GM19239 (cell line): ENCODE measurements at regions not wholly inside any gene's neighbourhood (a gene's known extent, or its start where the extent isn't known, plus 50 kb on each side); places are given as distances from the start of the nearest gene placed in this dataset.

Experiments
- DNase-seq: peaks from one replicate; pipeline ENCODE4 v3.0.0; 2011; ENCODE audit warnings: low spot score; ENCODE audit not compliant: insufficient read length
- FAIRE-seq: peaks from 2 replicates; lab custom pipeline; 2011; peaks lifted over from hg19 to GRCh38; lab: Jason Lieb, UNC

DNA sequence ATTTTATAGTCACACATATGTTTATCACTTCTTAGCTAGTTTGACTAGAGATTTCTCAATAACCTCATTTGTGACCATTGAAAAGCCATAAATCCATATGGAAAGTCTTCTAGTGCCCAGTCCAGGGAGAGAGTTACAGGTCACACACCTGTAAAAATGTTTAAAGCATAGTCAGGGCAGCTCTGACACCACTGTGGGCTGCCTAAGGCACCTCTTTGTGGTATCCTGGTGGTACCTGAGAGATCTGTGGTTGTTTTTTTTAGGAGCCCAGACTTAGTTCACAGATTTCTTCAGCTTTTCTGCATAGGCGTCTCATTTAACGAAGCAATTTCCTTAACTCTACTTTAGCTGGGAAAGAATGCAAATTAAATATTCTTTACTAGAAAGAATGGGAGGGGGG lies 186.6 kb downstream of the CENPW start:
- DNase-seq (no peak), FAIRE-seq (no peak)

- FAIRE-seq = no peak
- DNase-seq = no peak
Measured at GRCh38 chr6:126526996-126527606, 187.2 kb downstream of the CENPW start.

DNA sequence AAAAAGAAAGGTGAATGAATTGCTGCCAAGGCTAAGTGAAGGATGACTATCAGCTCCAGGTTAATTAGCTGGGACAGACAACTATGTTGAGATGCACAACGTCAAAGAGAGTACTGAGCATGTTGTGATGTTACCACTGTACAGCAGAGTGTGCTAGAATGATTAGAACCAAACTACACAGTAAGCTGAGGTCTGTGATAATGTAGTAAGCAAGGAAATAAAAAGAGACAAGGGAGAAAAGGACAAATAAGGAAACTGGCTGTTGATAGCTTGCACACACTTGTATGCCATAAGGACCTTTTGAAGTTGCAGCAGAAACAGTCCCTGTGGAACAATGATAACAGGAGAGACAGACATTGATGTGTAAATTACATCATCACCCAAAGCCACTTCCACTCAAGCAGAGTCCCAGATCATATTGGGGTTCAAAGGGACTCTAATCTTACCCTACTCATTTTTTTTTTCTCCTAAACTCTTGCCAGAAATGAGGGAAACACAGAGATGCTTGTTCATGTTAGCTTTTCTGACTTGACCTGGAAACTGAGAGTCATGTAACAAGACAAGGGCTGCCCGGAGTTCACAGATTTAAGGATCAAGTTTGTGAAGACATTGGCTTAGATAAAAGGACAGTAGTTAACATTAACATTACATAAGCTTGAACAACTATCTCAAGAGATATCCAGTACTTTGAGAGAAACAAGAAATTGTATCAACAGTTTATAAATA lies 189.9 kb downstream of the CENPW start:
- DNase-seq = no peak
- FAIRE-seq = no peak

- no peak for FAIRE-seq
- no peak for DNase-seq
Measured at GRCh38 chr6:126530775-126531174, 190.9 kb downstream of the CENPW start.

GRCh38 chr6:126531286-126531685 lies 191.4 kb downstream of the CENPW start:
- FAIRE-seq = no peak
- DNase-seq = no peak

GRCh38 chr6:126531840-126532239 lies 191.9 kb downstream of the CENPW start:
- no peak for DNase-seq
- FAIRE-seq = no peak

GRCh38 chr6:126534401-126534800 lies 194.5 kb downstream of the CENPW start:
- FAIRE-seq = no peak

DNA sequence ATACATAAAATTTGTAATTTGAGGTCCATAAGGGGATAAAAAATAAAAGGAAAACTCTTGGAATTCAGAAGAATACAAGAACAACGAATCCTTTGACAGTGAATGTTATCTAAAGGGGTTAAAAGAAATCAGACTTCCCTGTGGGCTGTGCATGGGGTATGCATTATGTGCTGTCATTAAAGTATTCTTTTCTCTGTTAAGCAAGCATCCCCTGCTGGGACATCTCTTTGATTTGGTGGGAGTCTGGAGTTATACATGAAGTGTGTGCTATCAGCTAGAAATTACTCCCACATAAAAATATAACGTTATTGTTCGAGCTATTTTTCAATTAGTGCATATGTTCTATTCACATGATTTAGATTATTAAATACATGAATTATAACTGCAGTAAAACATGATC lies 195.2 kb downstream of the CENPW start:
- FAIRE-seq (no peak), DNase-seq (no peak)

More at GRCh38 chr6:126534401-126534800, 194.5 kb downstream of the CENPW start:
- DNase-seq = no peak

DNA sequence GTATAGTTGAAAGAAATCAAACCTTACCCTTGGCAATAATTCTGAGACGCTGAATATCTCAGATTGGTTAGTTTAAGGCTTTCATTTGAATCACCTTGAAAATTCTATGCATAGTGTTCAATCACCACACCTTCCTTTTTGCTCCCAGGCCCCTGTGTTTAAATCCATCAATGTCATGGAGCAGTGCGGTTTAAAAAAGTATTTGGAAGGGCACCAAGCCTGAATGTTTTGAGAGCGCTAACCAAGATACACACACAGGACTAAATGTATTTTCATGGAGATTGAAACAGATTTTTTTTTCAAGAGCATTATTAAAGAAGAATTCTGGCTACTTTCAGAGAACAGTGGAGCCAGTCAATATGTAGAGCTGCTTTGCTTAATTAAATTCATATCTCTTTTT lies 195.7 kb downstream of the CENPW start:
- no peak for FAIRE-seq

DNA sequence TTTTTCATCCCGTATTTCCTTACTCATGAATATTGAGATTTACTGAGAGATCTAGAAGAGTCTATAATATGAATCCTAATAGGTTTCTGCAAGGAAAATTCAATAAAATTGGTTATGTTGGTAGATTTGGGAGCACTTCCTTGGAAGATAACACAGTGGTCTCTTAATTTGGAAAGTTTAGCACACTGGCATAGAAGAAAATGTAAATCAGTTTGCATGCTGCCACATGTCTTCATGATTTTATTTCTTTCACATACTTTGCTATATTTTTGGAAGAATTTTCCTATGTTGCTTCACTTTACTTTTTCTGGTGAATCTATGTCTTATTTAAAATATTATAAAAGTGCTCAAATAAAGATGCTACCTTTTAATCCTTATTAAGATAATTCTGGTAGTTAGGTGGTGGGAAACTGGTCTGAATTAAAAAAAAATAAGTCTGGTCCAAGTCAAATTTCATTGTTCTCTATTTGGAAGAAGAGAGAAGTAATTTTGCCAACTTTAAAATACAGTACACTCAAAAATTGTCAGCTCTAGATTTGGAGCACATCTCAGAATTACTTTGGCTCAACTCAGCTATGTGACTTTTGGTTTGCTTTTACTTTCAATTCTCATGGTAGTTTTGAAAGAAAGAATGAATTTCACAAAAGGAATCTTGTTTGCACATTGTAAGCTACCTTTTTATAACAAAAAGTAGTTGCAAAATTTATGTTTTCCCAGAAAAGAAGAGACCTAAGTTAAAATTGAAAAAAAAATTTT lies 197.3 kb downstream of the CENPW start:
- no peak for FAIRE-seq
- DNase-seq = no peak

More for the DNA sequence above, 195.7 kb downstream of the CENPW start:
- no peak for DNase-seq

GRCh38 chr6:126539022-126539421 lies 199.1 kb downstream of the CENPW start:
- DNase-seq = no peak
- FAIRE-seq = no peak

DNA sequence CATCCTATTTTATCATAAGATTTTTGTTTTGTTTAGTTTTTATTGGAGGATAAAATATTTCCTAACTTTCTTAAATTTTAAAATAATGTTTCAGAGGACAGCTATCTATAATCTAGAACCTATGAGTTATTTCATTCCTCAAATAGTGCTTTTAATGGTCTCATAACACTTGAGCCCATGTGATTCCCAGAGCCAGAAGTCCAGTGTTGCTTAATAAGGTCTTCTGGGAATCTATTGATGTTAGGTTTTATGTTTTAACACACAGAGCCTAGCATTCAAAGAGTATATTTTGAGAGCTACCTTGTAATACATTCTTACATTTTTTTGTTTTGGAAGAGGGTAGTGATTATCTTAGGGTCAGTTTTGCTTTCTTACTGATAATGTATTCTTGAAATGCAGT lies 200.2 kb downstream of the CENPW start:
- FAIRE-seq = no peak

GRCh38 chr6:126541806-126542491 lies 202.0 kb downstream of the CENPW start:
- DNase-seq (no peak), FAIRE-seq (no peak)

More for the DNA sequence above, 200.2 kb downstream of the CENPW start:
- no peak for DNase-seq

DNA sequence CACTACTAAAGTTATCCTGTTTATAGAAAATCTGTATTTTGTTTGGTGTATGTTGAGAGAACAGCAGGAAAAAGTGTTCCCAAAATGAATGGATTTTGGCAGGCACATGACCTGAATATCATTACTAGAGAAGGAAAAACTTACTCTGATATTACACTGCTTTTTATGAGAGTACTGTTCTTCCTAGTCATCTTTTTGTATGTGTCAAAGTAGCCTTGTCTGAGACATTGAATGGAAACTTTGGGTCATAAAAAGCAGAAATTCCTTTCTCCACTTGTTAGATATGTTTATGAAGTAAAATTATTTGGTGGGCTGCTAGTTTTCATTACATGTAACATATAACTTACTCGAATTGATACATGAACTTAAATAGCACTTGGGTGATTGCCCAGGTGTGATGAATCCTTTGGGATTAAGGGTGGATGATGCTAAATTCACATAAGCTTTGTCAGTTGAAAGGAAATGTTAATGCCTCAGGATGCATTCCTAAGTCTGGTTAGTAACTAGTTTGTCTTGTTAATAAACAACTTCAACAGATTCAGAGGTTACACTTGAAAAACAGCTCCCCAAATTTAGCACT lies 206.7 kb downstream of the CENPW start:
- FAIRE-seq (no peak), DNase-seq (no peak)

DNA sequence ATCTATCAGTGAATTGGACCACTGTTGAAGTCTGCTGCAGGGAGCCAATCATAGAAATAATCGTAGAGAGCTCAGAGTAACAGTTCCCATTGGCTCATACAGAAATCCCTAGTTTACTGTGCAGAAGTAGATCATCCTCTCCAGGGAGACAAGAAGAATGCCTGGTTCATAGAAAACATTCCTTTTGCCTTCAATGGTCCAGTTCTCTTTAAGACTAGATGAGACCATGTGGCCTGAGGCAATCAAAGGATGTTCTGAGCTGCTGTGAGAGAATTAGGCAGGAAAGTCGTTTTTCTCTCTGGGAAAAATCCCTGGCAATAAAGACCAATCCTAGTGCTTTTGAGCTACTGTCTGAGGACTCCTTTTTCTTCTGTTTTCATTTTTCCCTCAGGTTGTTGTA lies 208.4 kb downstream of the CENPW start:
- no peak for DNase-seq
- FAIRE-seq = no peak

DNA sequence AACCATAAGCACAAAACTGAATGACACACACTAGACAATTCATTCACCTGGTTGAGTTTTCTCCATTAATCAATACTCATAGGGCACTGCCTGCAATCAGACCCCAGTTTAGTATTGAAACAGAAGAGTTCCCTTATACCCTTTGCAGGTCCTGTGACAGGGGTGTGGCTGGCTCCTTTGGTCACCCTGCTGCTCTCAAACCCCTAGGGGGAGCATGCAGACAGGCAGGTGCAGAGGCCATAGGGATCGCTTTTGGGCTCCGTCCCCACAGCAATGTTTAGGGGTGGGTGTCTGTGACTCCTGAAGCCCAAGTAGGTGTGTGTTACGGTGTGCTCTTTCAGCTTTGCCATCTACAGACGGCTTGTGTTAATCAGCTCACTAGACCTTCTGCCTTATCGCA lies 210.4 kb downstream of the CENPW start:
- FAIRE-seq (no peak), DNase-seq (no peak)

DNA sequence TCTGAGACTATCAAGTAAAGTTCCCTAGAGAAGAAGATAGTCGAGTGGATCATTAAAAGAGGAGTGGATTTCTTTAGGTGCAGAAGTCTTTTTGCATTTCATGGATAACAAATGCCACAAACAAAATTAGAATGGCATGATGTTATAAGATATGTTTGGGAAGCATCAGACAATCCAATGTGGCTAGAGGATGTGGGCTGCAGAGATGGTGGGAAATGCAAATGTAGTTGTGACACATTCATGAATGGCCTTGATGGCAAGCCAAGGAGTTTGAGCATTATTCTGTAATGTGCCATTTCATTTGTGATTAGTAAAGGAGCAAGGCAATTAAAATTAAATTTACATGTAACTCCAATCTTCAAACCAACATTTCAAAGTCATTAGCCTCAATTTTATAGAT lies 211.9 kb downstream of the CENPW start:
- no peak for FAIRE-seq
- no peak for DNase-seq

DNA sequence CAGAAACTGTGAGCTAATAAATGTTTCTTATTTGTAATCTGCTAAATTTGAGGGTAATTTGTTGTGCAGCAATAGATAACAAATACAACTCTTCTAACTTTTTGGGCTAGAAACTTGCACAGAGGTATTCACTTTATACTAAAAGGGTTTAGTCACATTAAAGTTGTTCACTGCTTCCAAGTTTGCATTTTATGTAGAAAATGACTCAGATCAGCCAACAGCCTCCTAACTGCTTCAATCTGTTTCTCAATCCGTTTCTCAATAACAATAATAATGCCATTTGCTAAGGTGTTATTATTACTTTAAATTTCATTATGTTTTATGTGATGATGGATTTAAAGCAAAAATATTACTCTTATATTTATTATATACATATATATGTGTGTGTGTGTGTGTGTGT lies 213.9 kb downstream of the CENPW start:
- DNase-seq (no peak), FAIRE-seq (no peak)

GRCh38 chr6:126570507-126570906 lies 230.6 kb downstream of the CENPW start:
- no peak for DNase-seq
- FAIRE-seq = no peak

- DNase-seq (no peak), FAIRE-seq (no peak)
Measured at GRCh38 chr6:126574301-126574700, 234.4 kb downstream of the CENPW start.
